CD8-positive, alpha-beta memory T cell (primary cell): ENCODE measurements at regions not wholly inside any gene's neighbourhood (a gene's known extent, or its start where the extent isn't known, plus 50 kb on each side); places are given as distances from the start of the nearest gene placed in this dataset.
"Not testable (repeated sequence)": the region's sequence is repeated elsewhere in the genome, so short reads cannot be mapped to it uniquely, and the experiment has no call there.

ENCODE experiments used
- CTCF ChIA-PET: fragments of 350-600 bp; sonication (Branson Sonifier 250); formaldehyde crosslinking; loops from one replicate; lab custom pipeline; 2021; ENCODE audit warnings: antibody characterized with exemption; lab: Charles Lee
- POLR2A ChIA-PET: fragments of 350-600 bp; sonication (Branson Sonifier 250); formaldehyde crosslinking; loops from one replicate; lab custom pipeline; 2021; ENCODE audit warnings: antibody characterized with exemption; lab: Charles Lee
- DNase-seq, 5 donors: peaks; one replicate each; pipeline versions ENCODE4 v3.0.0 to v3.0.0-alpha.2; 2020 to 2022; ENCODE audit warnings: mixed read lengths in 1 of 5
- H3K27ac ChIP-seq: one replicate; pipeline ENCODE4 v1.7.0; 2013; ENCODE audit warnings: low read depth, mild to moderate bottlenecking, low read length, moderate library complexity
- H3K27me3 ChIP-seq: 2 replicates; pipeline ENCODE4 v1.7.0; 2013; ENCODE audit warnings: low read length, mild to moderate bottlenecking; ENCODE audit not compliant: insufficient read depth, poor library complexity, severe bottlenecking
- H3K36me3 ChIP-seq: 2 replicates; pipeline ENCODE4 v1.7.0; 2013; ENCODE audit warnings: mild to moderate bottlenecking, low read length, moderate library complexity; ENCODE audit not compliant: insufficient read depth
- H3K4me1 ChIP-seq: 2 replicates; pipeline ENCODE4 v1.7.0; 2013; ENCODE audit warnings: mild to moderate bottlenecking, low read length, moderate library complexity; ENCODE audit not compliant: insufficient read depth
- H3K4me3 ChIP-seq: 2 replicates; pipeline ENCODE4 v1.7.0; 2013; ENCODE audit warnings: mild to moderate bottlenecking, low read length
- H3K9me3 ChIP-seq: 2 replicates; pipeline ENCODE4 v1.7.0; 2013; ENCODE audit warnings: mild to moderate bottlenecking, low read length
- H3K27ac Mint-ChIP-seq, 8 donors: one replicate each; pipeline ENCODE4 v1.8.0; 2020 to 2021; ENCODE audit warnings: mixed read lengths in 8 of 8, mild to moderate bottlenecking in 6 of 8, inconsistent platforms in 3 of 8, moderate library complexity in 3 of 8
- H3K27me3 Mint-ChIP-seq, 2 donors: one replicate each; pipeline ENCODE4 v1.8.0; 2020 to 2021; ENCODE audit warnings: mixed read lengths in 2 of 2, mild to moderate bottlenecking in 1 of 2, moderate library complexity in 1 of 2
- H3K36me3 Mint-ChIP-seq, 3 donors: one replicate each; pipeline ENCODE4 v1.8.0; 2020 to 2021; ENCODE audit warnings: mixed read lengths in 3 of 3, inconsistent platforms in 1 of 3, mild to moderate bottlenecking in 1 of 3
- H3K4me1 Mint-ChIP-seq, 3 donors: one replicate each; pipeline ENCODE4 v1.8.0; 2020 to 2021; ENCODE audit warnings: mixed read lengths in 3 of 3, inconsistent platforms in 1 of 3, mild to moderate bottlenecking in 1 of 3
- H3K4me3 Mint-ChIP-seq, 7 donors: one replicate each; pipeline ENCODE4 v1.8.0; 2020 to 2021; ENCODE audit warnings: mixed read lengths in 7 of 7, mild to moderate bottlenecking in 6 of 7, moderate library complexity in 4 of 7, inconsistent platforms in 2 of 7
- H3K9me3 Mint-ChIP-seq, 5 donors: one replicate each; pipeline ENCODE4 v1.8.0; 2020 to 2022; ENCODE audit warnings: mixed read lengths in 5 of 5, mild to moderate bottlenecking in 3 of 5, moderate library complexity in 2 of 5, inconsistent platforms in 1 of 5

DNA sequence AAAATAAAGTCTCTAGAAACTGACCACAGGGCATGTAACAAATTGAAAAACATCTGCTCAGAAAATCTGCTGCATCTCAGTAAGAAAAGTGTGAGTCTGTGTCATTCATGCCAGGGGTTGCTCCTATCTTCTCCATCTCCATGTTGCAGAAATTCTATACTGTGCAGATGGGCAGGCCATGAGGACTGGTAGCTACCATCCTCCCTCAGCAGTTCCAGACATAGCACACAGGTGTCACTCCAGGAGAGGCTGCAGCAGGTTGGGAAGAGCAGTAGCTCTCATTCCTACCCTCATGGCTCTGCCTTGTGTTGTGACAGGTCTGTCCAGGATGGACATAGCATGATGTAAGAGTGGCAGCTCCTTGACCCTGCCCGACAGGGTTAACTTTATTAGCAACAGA is 173.4 kb downstream of the NDUFS4 start:
- POLR2A ChIA-PET = no interaction called here

DNA sequence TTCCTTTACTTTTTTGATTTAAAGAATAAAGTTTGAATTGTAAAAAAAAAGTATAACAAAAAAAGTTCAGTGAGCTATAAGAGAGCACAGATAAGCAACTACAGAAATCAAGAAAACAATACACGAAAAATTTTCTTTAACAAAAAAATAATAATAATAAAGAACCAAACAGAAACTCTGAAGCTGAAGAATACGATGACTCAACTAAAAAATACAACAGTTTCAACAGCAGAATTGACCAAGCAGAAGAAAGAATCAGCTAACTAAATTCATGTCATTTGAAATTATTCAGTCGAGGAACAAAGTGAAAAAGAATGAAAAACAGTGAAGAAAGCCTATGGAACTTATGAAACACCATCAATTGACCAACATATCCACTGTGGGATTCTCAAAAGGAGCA is 177.7 kb downstream of the NDUFS4 start:
- H3K27me3 ChIP-seq = no peaks in the 10 kb centered on the region
- Mint-ChIP-seq H3K27ac (no peak overlapping the region), H3K4me3 (no peak overlapping the region), H3K27me3 (peaks cover 0 to 1% of the 10 kb centered on the region in 2 donors), H3K4me1 (no peaks in the 10 kb centered on the region), H3K36me3 (no peaks in the 10 kb centered on the region), H3K9me3 (peaks cover 10 to 31% (median 15%) of the 10 kb centered on the region in 5 donors)
- H3K4me3 ChIP-seq = no peak overlapping the region
- no peaks in the 10 kb centered on the region for H3K36me3 ChIP-seq
- POLR2A ChIA-PET = no interaction called here
- CTCF ChIA-PET = no interaction called here
- no peaks in the 10 kb centered on the region for H3K4me1 ChIP-seq
- no peaks in the 10 kb centered on the region for H3K9me3 ChIP-seq
- no peak for DNase-seq
- H3K27ac ChIP-seq = no peak overlapping the region

More for the DNA sequence above, 173.4 kb downstream of the NDUFS4 start:
- no peaks in the 10 kb centered on the region for H3K4me1 Mint-ChIP-seq
- no peak overlapping the region for H3K27ac ChIP-seq
- no peak for DNase-seq
- H3K9me3 Mint-ChIP-seq = peaks cover 0 to 25% (median 10%) of the 10 kb centered on the region in 5 donors
- H3K27ac Mint-ChIP-seq = no peak overlapping the region
- peaks cover 0 to 3% of the 10 kb centered on the region in 2 donors for H3K27me3 Mint-ChIP-seq
- no peak overlapping the region for H3K4me3 Mint-ChIP-seq
- CTCF ChIA-PET = no interaction called here
- H3K4me1 ChIP-seq = no peaks in the 10 kb centered on the region
- H3K9me3 ChIP-seq = no peaks in the 10 kb centered on the region
- no peaks in the 10 kb centered on the region for H3K27me3 ChIP-seq
- no peaks in the 10 kb centered on the region for H3K36me3 ChIP-seq
- no peak overlapping the region for H3K4me3 ChIP-seq
- H3K36me3 Mint-ChIP-seq = no peaks in the 10 kb centered on the region

DNA sequence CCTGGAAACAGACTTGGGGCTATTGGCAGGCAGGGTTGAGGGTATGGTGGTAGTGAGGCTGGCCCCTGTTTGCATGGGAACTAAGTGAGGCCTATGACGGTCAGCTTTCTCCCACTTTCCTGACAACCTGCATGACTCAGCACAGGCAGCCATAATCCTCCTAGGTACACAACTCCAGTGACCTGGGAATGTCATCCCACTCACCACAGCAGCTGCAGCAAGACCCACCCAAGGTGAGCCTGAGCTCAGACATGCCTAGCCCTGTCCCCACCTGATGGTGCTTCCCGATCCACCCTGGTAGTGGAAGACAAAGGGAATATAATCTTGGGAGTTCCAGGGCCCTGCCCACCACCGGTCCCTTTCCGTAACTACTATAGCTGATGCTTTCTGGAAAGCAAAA is 178.7 kb downstream of the NDUFS4 start:
- CTCF ChIA-PET = no interaction called here
- POLR2A ChIA-PET = no interaction called here
- Mint-ChIP-seq H3K36me3 (no peaks in the 10 kb centered on the region), H3K4me3 (no peak overlapping the region), H3K27ac (no peak overlapping the region), H3K4me1 (no peaks in the 10 kb centered on the region), H3K27me3 (peaks cover 1 to 6% of the 10 kb centered on the region in 2 donors), H3K9me3 (peaks cover 10 to 39% (median 16%) of the 10 kb centered on the region in 5 donors)
- H3K36me3 ChIP-seq = no peaks in the 10 kb centered on the region
- H3K27me3 ChIP-seq = no peaks in the 10 kb centered on the region
- H3K27ac ChIP-seq = no peak overlapping the region
- DNase-seq = no peak
- H3K9me3 ChIP-seq = no peaks in the 10 kb centered on the region
- no peak overlapping the region for H3K4me3 ChIP-seq
- H3K4me1 ChIP-seq = no peaks in the 10 kb centered on the region

DNA sequence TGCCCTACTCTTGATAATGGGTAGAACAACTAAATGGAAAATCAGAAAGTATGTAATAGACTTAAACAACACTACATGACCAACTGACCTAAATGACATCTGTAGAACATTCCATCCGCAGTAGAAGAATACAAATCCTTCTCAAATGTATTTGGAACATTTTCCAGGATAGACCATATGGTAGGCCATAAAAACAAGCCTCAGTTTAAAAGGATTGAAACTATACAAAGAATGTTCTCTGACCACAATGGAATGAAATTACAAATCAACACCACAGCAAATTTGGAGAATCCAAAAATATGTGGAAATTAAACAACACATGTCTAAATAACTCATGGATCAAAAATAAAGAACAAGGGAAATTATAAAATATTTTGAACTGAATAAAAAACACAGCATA is 189.2 kb downstream of the NDUFS4 start:
- Histone ChIP-seq H3K27me3 (no peaks in the 10 kb centered on the region), H3K4me1 (no peaks in the 10 kb centered on the region), H3K36me3 (no peaks in the 10 kb centered on the region), H3K9me3 (no peaks in the 10 kb centered on the region), H3K4me3 (no peak overlapping the region), H3K27ac (no peak overlapping the region)
- H3K4me3 Mint-ChIP-seq = no peak overlapping the region
- DNase-seq = no peak
- H3K36me3 Mint-ChIP-seq = peaks cover 0 to 6% (median 0%) of the 10 kb centered on the region in 3 donors
- CTCF ChIA-PET = no interaction called here
- H3K27me3 Mint-ChIP-seq = peaks cover 0 to 5% of the 10 kb centered on the region in 2 donors
- H3K27ac Mint-ChIP-seq = no peak overlapping the region
- H3K4me1 Mint-ChIP-seq = no peaks in the 10 kb centered on the region
- peaks cover 26 to 35% (median 34%) of the 10 kb centered on the region in 5 donors for H3K9me3 Mint-ChIP-seq
- POLR2A ChIA-PET = no interaction called here

DNA sequence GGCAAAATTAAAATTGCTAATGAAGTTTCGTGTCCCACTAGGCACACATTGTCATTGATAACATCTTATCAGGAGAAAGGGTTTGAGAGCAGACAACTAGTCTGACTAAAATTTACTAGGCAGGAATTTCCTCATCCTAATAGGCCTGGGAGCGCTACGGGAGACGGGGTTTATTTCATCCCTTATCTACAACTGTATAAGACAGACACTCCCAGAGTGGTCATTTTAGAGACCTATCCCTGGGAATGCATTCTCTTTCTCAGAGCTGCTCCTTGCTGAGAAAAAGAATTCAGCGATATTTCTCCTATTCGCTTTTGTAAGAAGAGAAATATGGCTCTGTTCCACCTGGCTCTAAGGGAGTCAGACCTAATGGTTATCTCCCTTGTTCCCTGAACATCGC is 191.8 kb downstream of the NDUFS4 start:
- DNase-seq, H3K27me3 ChIP-seq, H3K4me3 ChIP-seq, H3K36me3 ChIP-seq, H3K27me3 Mint-ChIP-seq, POLR2A ChIA-PET, H3K27ac Mint-ChIP-seq, H3K27ac ChIP-seq, H3K4me1 ChIP-seq, H3K4me3 Mint-ChIP-seq, CTCF ChIA-PET, H3K4me1 Mint-ChIP-seq, H3K9me3 ChIP-seq, H3K36me3 Mint-ChIP-seq: not testable (repeated sequence)
- peaks cover 19 to 39% (median 37%) of the 10 kb centered on the region in 5 donors for H3K9me3 Mint-ChIP-seq

DNA sequence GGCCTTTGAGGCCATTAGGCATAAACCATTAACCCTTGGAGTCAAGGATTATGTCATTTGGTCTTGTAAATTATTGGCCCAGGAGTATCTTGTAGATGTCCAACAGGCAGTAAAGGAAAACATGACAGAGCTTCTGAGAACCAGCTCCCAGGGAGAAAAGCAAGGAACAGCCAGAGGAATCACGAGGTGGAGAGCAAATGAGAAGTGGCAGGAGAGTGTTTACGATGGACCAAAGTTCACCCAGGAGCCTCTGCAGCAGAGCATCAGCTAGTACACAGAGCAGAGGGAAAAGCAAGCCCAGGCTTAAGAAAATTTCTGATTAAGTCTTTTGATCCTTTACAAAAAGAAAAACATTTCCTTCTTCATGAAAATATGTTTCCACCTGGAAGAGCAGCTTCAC is 206.2 kb downstream of the NDUFS4 start:
- CTCF ChIA-PET = no interaction called here
- Histone ChIP-seq H3K36me3 (no peaks in the 10 kb centered on the region), H3K4me1 (no peaks in the 10 kb centered on the region), H3K4me3 (no peak overlapping the region), H3K27me3 (no peaks in the 10 kb centered on the region), H3K9me3 (no peaks in the 10 kb centered on the region), H3K27ac (no peak overlapping the region)
- Mint-ChIP-seq H3K27ac (no peak overlapping the region), H3K4me3 (no peak overlapping the region), H3K4me1 (no peaks in the 10 kb centered on the region), H3K9me3 (peaks cover 0 to 6% (median 5%) of the 10 kb centered on the region in 5 donors), H3K27me3 (peaks cover 7 to 17% of the 10 kb centered on the region in 2 donors), H3K36me3 (no peaks in the 10 kb centered on the region)
- POLR2A ChIA-PET = no interaction called here
- no peak for DNase-seq

DNA sequence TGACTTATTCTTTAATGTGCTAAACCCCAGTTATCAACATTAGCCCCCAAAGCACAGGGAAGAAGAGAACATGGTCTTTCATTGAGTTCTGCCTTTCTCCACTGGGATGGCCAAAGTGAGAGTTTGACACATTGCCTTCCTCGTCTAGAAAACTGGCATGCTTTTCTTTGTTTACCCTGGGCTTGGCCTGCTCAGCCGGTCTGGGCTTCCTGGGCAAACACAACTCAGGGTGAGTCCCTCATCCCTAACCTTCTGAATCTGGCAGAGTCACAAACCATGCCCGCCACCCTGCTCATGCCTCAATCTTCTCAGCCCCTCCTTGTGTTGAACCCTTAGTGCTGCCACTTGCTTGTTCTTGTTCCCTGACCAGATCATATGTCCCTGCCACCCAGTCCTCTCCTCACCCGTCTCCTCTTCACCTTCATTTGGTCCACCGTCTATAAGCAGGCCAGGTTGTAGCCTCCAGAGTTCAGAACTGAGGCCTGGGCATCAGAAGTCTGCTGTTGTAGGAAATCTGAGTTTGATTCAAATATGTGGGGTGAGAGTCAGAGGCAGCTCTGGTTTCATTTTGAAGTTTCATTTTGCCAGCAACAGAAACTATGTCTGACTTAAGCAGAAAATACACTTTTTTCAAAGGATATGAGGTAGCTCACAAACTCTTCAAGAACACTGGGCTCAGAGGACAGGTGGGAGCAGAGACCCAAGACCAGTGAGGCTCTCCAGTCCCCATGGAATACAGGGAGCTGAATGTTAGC is 217.6 kb downstream of the NDUFS4 start:
- no peaks in the 10 kb centered on the region for H3K9me3 ChIP-seq
- Mint-ChIP-seq H3K27me3 (no peaks in the 10 kb centered on the region), H3K4me3 (no peak overlapping the region), H3K9me3 (no peaks in the 10 kb centered on the region), H3K4me1 (no peaks in the 10 kb centered on the region), H3K27ac (no peak overlapping the region), H3K36me3 (no peaks in the 10 kb centered on the region)
- DNase-seq = no peak
- ChIA-PET CTCF (no interaction called here), POLR2A (no interaction called here)
- H3K27ac ChIP-seq = no peak overlapping the region
- no peak overlapping the region for H3K4me3 ChIP-seq
- no peaks in the 10 kb centered on the region for H3K4me1 ChIP-seq
- H3K27me3 ChIP-seq = no peaks in the 10 kb centered on the region
- H3K36me3 ChIP-seq = no peaks in the 10 kb centered on the region

DNA sequence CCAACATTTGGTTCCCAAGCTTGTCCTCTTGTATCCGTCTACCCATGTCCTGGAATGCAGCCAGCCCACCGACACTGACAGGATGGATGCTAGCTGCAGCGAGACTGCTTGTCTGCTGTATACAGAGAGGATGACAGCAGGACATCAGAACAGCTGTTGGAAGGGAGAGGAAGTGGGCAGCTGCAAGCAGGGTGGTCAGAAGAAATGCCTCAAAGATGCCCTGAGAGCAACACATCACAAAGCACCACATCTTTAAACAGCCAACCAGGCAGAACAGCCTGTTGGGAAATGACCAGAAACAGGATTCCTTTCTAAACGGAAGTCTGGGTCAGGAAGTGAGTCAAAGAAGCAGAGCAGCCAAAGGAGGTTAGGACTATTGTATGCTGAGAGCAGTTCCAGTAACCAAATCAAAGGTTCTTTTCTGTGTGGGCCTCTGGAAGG is 219.1 kb downstream of the NDUFS4 start:
- H3K36me3 Mint-ChIP-seq = no peaks in the 10 kb centered on the region
- Histone ChIP-seq H3K27ac (no peak overlapping the region), H3K9me3 (no peaks in the 10 kb centered on the region), H3K4me3 (no peak overlapping the region), H3K4me1 (no peaks in the 10 kb centered on the region), H3K27me3 (no peaks in the 10 kb centered on the region), H3K36me3 (no peaks in the 10 kb centered on the region)
- no peaks in the 10 kb centered on the region for H3K4me1 Mint-ChIP-seq
- CTCF ChIA-PET = no interaction called here
- no peak overlapping the region for H3K27ac Mint-ChIP-seq
- no peaks in the 10 kb centered on the region for H3K9me3 Mint-ChIP-seq
- POLR2A ChIA-PET = no interaction called here
- H3K4me3 Mint-ChIP-seq = no peak overlapping the region
- no peaks in the 10 kb centered on the region for H3K27me3 Mint-ChIP-seq
- no peak for DNase-seq
